GM18498 (cell line): ENCODE measurements at regions not wholly inside any gene's neighbourhood (a gene's known extent, or its start where the extent isn't known, plus 50 kb on each side); places are given as distances from the start of the nearest gene placed in this dataset.
A peak's percentile ranks its signal among the peaks of the same experiment; 100 is the strongest.

ENCODE experiments used
- ATAC-seq: cut with Tn5 transposase; IDR thresholded peaks from one replicate; pipeline ENCODE4 v1.9.1; 2021; ENCODE audit warnings: mild to moderate bottlenecking, moderate library complexity; ENCODE audit not compliant: unreplicated experiment

GRCh38 chr2:225158360-225158759 lies 116.1 kb upstream of the DOCK10 start:
- no peak for ATAC-seq

GRCh38 chr2:225156853-225157451 lies 114.7 kb upstream of the DOCK10 start:
- no peak for ATAC-seq

- no peak for ATAC-seq
Measured at GRCh38 chr2:225140723-225141122, 98.5 kb upstream of the DOCK10 start.

- ATAC-seq = no peak
Measured at GRCh38 chr2:225137971-225138370, 95.7 kb upstream of the DOCK10 start.

GRCh38 chr2:225136552-225136951 lies 94.3 kb upstream of the DOCK10 start:
- ATAC-seq = no peak

- ATAC-seq = no peak
Measured at GRCh38 chr2:225131898-225132297, 89.6 kb upstream of the DOCK10 start.

- no peak for ATAC-seq
Measured at GRCh38 chr2:225130093-225130492, 87.8 kb upstream of the DOCK10 start.

- ATAC-seq = no peak
Measured at GRCh38 chr2:225124311-225125017, 82.2 kb upstream of the DOCK10 start.

GRCh38 chr2:225122583-225123486 lies 80.6 kb upstream of the DOCK10 start:
- peak; percentile 56 for ATAC-seq

- ATAC-seq = no peak
Measured at GRCh38 chr2:225122007-225122406, 79.7 kb upstream of the DOCK10 start.

- ATAC-seq = no peak
Measured at GRCh38 chr2:225120186-225120585, 77.9 kb upstream of the DOCK10 start.

- no peak for ATAC-seq
Measured at GRCh38 chr2:225117051-225117716, 74.9 kb upstream of the DOCK10 start.

GRCh38 chr2:225114786-225115323 lies 72.6 kb upstream of the DOCK10 start:
- ATAC-seq = no peak

- ATAC-seq = no peak
Measured at GRCh38 chr2:225113371-225114015, 71.2 kb upstream of the DOCK10 start.

GRCh38 chr2:225112362-225113126 lies 70.3 kb upstream of the DOCK10 start:
- peak; percentile 54 for ATAC-seq

- no peak for ATAC-seq
Measured at GRCh38 chr2:225108805-225109204, 66.5 kb upstream of the DOCK10 start.

- no peak for ATAC-seq
Measured at GRCh38 chr2:225104971-225105370, 62.7 kb upstream of the DOCK10 start.

- ATAC-seq = no peak
Measured at GRCh38 chr2:225104321-225104720, 62.1 kb upstream of the DOCK10 start.

GRCh38 chr2:225103737-225104141 lies 61.5 kb upstream of the DOCK10 start:
- no peak for ATAC-seq

GRCh38 chr2:225100856-225101294 lies 58.6 kb upstream of the DOCK10 start:
- no peak for ATAC-seq
